RWPE2 (cell line): ENCODE measurements at regions not wholly inside any gene's neighbourhood (a gene's known extent, or its start where the extent isn't known, plus 50 kb on each side); places are given as distances from the start of the nearest gene placed in this dataset.

Source experiments
- ATAC-seq: fragments of 200-7000 bp; cut with Tn5 transposase; 3 replicates; pipeline ENCODE4 v1.9.1; 2021; ENCODE audit warnings: low read depth
- DNase-seq: peaks from one replicate; pipeline ENCODE4 v3.0.0-alpha.2; 2020; ENCODE audit warnings: low spot score
- H3K27ac ChIP-seq: fragments of 450-650 bp; 2 replicates; pipeline ENCODE4 v1.5.1; 2017; ENCODE audit warnings: mild to moderate bottlenecking; ENCODE audit not compliant: poor library complexity, severe bottlenecking
- H3K27me3 ChIP-seq: fragments of 250-450 bp; sonication (Bioruptor Pico); 2 replicates; pipeline ENCODE4 v1.5.1; 2021; ENCODE audit warnings: mild to moderate bottlenecking, moderate library complexity; ENCODE audit not compliant: insufficient read depth, poor library complexity, severe bottlenecking
- H3K36me3 ChIP-seq: fragments of 250-450 bp; sonication (Bioruptor Pico); 2 replicates; pipeline ENCODE4 v1.5.1; 2020; ENCODE audit warnings: low read depth, mild to moderate bottlenecking, moderate library complexity
- H3K4me1 ChIP-seq: fragments of 250-450 bp; sonication (Bioruptor Pico); 2 replicates; pipeline ENCODE4 v1.5.1; 2021; ENCODE audit warnings: mild to moderate bottlenecking, moderate library complexity; ENCODE audit not compliant: insufficient read depth, poor library complexity, severe bottlenecking
- H3K4me3 ChIP-seq: fragments of 250-450 bp; sonication (Bioruptor Pico); 2 replicates; pipeline ENCODE4 v1.5.1; 2021; ENCODE audit warnings: mild to moderate bottlenecking, moderate library complexity; ENCODE audit not compliant: severe bottlenecking
- H3K9me3 ChIP-seq: fragments of 250-450 bp; sonication (Bioruptor Pico); 2 replicates; pipeline ENCODE4 v1.5.1; 2021; ENCODE audit warnings: mild to moderate bottlenecking, moderate library complexity; ENCODE audit not compliant: severe bottlenecking
- TF ChIP-seq, protein P1 (sequence below): fragments of 450-650 bp; IDR thresholded peaks from one replicate; pipeline ENCODE4 v1.5.1; 2017; ENCODE audit warnings: mild to moderate bottlenecking, moderate library complexity; ENCODE audit not compliant: poor library complexity, severe bottlenecking

DNA sequence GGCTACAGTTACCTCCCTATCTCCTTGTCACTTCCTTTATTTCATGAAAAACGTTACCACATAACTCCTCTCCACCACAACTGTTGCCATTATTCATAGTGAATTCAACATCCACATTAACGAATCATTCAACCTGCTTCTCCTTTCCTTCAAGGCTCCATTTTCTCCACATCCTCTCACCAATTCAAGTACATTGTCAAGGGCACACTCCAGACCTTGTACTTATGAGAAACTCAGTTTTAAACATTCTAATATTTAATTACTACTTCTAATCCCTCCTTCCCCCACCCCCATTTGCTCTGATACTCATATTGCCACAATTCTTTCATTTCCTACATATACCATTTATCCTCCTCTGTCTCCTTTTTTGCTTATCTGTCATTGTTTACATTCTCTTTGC is 871.2 kb downstream of the TUSC7 start:
- H3K9me3 ChIP-seq, result no peaks in the 10 kb centered on the region
- H3K4me3 ChIP-seq, result no peak overlapping the region
- no peaks in the 10 kb centered on the region for H3K27me3 ChIP-seq
- H3K4me1 ChIP-seq, result no peaks in the 10 kb centered on the region
- H3K36me3 ChIP-seq, result no peaks in the 10 kb centered on the region
- DNase-seq (no peak), ATAC-seq (no peak)
- H3K27ac ChIP-seq, result no peak overlapping the region
- TF ChIP-seq, protein P1, sequence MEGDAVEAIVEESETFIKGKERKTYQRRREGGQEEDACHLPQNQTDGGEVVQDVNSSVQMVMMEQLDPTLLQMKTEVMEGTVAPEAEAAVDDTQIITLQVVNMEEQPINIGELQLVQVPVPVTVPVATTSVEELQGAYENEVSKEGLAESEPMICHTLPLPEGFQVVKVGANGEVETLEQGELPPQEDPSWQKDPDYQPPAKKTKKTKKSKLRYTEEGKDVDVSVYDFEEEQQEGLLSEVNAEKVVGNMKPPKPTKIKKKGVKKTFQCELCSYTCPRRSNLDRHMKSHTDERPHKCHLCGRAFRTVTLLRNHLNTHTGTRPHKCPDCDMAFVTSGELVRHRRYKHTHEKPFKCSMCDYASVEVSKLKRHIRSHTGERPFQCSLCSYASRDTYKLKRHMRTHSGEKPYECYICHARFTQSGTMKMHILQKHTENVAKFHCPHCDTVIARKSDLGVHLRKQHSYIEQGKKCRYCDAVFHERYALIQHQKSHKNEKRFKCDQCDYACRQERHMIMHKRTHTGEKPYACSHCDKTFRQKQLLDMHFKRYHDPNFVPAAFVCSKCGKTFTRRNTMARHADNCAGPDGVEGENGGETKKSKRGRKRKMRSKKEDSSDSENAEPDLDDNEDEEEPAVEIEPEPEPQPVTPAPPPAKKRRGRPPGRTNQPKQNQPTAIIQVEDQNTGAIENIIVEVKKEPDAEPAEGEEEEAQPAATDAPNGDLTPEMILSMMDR, result no peak

- no peak for DNase-seq
- no peak for ATAC-seq
- Histone ChIP-seq H3K4me3 (no peak overlapping the region), H3K4me1 (no peaks in the 10 kb centered on the region), H3K27ac (no peak overlapping the region), H3K27me3 (no peaks in the 10 kb centered on the region), H3K36me3 (no peaks in the 10 kb centered on the region), H3K9me3 (no peaks in the 10 kb centered on the region)
- TF ChIP-seq, protein P1, result no peak
These were observed 876.6 kb downstream of the TUSC7 start for GRCh38 chr3:117586161-117586560.

GRCh38 chr3:117587416-117587815 is 877.8 kb downstream of the TUSC7 start:
- Histone ChIP-seq H3K36me3 (no peaks in the 10 kb centered on the region), H3K9me3 (no peaks in the 10 kb centered on the region), H3K27me3 (no peaks in the 10 kb centered on the region), H3K27ac (no peak overlapping the region), H3K4me3 (no peak overlapping the region), H3K4me1 (no peaks in the 10 kb centered on the region)
- no peak for ATAC-seq
- DNase-seq, result no peak
- TF ChIP-seq, protein P1, result no peak

DNA sequence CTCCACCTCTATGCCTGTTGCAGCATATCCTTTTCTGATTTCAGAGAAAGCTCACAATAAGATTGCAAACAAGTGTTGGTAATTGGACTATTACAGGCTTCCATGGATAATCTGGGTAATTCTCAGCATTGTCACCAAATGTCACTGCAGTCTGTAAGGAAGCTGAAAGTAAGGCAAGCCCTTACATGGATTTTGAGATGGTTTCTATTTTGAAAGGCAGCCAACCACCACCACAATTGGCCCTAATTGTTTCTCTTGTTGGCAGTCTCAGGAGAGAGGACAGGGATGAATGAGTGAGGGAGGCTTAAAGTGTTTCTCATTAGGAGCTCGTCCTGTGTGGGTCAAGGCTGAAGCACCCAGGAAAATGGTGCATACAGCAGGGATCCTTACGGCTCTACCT is 879.9 kb downstream of the TUSC7 start:
- no peaks in the 10 kb centered on the region for H3K9me3 ChIP-seq
- no peak overlapping the region for H3K27ac ChIP-seq
- H3K36me3 ChIP-seq, result no peaks in the 10 kb centered on the region
- ATAC-seq (no peak), DNase-seq (no peak)
- H3K4me1 ChIP-seq, result no peaks in the 10 kb centered on the region
- TF ChIP-seq, protein P1, result no peak
- no peak overlapping the region for H3K4me3 ChIP-seq
- no peaks in the 10 kb centered on the region for H3K27me3 ChIP-seq

GRCh38 chr3:117595615-117596014 is 886.0 kb downstream of the TUSC7 start:
- H3K27me3 ChIP-seq, result no peaks in the 10 kb centered on the region
- ATAC-seq, result no peak
- H3K36me3 ChIP-seq, result no peaks in the 10 kb centered on the region
- H3K27ac ChIP-seq, result no peak overlapping the region
- no peak overlapping the region for H3K4me3 ChIP-seq
- H3K9me3 ChIP-seq, result no peaks in the 10 kb centered on the region
- TF ChIP-seq, protein P1, result no peak
- no peak for DNase-seq
- H3K4me1 ChIP-seq, result no peaks in the 10 kb centered on the region
